Gastrocnemius medialis (tissue), 4 donors: ENCODE measurements at regions not wholly inside any gene's neighbourhood (a gene's known extent, or its start where the extent isn't known, plus 50 kb on each side); places are given as distances from the start of the nearest gene placed in this dataset.

Experiments used
- ATAC-seq, 2 donors: fragments of 150-250 bp; one replicate each; pipeline ENCODE4 v1.9.1; 2016
- DNase-seq, 2 donors: peaks; one replicate each; pipeline ENCODE4 v3.0.0-alpha.2; 2019
- H3K27ac ChIP-seq, 4 donors: fragments of 200-600 bp; sonication (generic); 1 replicate in 1 of 4; 2 replicates in 3 of 4; pipeline ENCODE4 v1.5.1; 2016 to 2018; ENCODE audit warnings: mild to moderate bottlenecking in 2 of 4, moderate library complexity in 1 of 4
- H3K27me3 ChIP-seq, 3 donors: fragments of 200-600 bp; sonication (generic) in 2 of 3; 1 replicate in 1 of 3; 2 replicates in 2 of 3; pipeline versions ENCODE4 v1.5.1 to v1.6.0; 2016 to 2019; ENCODE audit warnings: mild to moderate bottlenecking in 1 of 3, moderate library complexity in 1 of 3
- H3K36me3 ChIP-seq, 2 donors: fragments of 200-600 bp; sonication (generic) in 1 of 2; one replicate each; pipeline ENCODE4 v1.5.1; 2017 to 2018
- H3K4me1 ChIP-seq, 2 donors: fragments of 200-600 bp; sonication (generic) in 1 of 2; one replicate each; pipeline ENCODE4 v1.5.1; 2016 to 2017; ENCODE audit warnings: mild to moderate bottlenecking in 2 of 2
- H3K4me3 ChIP-seq, 4 donors: fragments of 200-600 bp; sonication (generic) in 3 of 4; 1 replicate in 1 of 4; 2 replicates in 3 of 4; pipeline ENCODE4 v1.5.1; 2016 to 2019; ENCODE audit warnings: mild to moderate bottlenecking in 2 of 4
- H3K9me3 ChIP-seq, 3 donors: fragments of 200-600 bp; sonication (generic) in 2 of 3; 1 replicate in 1 of 3; 2 replicates in 2 of 3; pipeline ENCODE4 v1.5.1; 2016 to 2019
- POLR2A ChIP-seq, 2 donors: fragments of 450-650 bp; IDR thresholded peaks; one replicate each; pipeline ENCODE4 v1.6.1; 2017; ENCODE audit warnings: antibody characterized with exemption in 2 of 2, mild to moderate bottlenecking in 2 of 2, moderate library complexity in 2 of 2
- in situ Hi-C, 4 donors: fragments of 200-750 bp; cut with MboI; loops; one replicate each; pipeline versions ENCODE4 v1.15.0 to v1.8.0; 2017; ENCODE audit warnings: low sequenced_read_pairs in 4 of 4
- intact Hi-C: fragments of 100-400 bp; cut with DNase I; formaldehyde crosslinking; loops from one replicate; pipeline ENCODE4 v1.15.1; 2023; ENCODE audit warnings: low total_unique reads
- TF ChIP-seq, protein P1 (sequence below), 5 experiments: fragments of 450-650 bp in 3 of 5; fragments of 200-600 bp in 2 of 5; sonication (generic) in 2 of 5; IDR thresholded peaks in 4 of 5; conservative IDR thresholded peaks in 1 of 5; 1 replicate in 4 of 5; 2 replicates in 1 of 5; pipeline ENCODE4 v1.5.1; 2016 to 2019; ENCODE audit warnings: antibody characterized with exemption in 5 of 5, mild to moderate bottlenecking in 3 of 5, moderate library complexity in 3 of 5

DNA sequence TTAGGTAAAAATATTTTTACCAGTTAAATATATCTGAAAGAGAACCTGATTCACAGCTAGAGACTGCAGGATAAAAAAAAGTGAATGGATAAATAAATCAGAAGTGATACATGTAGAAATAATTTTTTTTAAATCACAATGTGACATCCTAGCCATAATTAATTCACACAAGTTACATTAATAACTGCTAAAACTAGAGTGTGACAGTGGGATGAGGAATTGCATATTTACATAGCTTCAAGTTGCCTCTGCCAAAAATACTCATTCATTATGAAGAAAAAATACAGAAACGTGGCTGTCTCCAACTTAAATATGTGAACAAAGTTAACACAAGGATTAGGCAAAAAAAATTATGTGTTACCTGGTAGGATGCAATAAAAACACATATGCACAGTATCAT, 473.5 kb upstream of the SEMA3A start:
- Histone ChIP-seq H3K4me1 (no peaks in the 10 kb centered on the region), H3K27me3 (no peaks in the 10 kb centered on the region), H3K9me3 (no peaks in the 10 kb centered on the region), H3K4me3 (no peak overlapping the region), H3K27ac (no peak overlapping the region), H3K36me3 (no peaks in the 10 kb centered on the region)
- no peak for TF ChIP-seq POLR2A (IDR thresholded peaks at IDR 0.05)
- TF ChIP-seq, protein P1, sequence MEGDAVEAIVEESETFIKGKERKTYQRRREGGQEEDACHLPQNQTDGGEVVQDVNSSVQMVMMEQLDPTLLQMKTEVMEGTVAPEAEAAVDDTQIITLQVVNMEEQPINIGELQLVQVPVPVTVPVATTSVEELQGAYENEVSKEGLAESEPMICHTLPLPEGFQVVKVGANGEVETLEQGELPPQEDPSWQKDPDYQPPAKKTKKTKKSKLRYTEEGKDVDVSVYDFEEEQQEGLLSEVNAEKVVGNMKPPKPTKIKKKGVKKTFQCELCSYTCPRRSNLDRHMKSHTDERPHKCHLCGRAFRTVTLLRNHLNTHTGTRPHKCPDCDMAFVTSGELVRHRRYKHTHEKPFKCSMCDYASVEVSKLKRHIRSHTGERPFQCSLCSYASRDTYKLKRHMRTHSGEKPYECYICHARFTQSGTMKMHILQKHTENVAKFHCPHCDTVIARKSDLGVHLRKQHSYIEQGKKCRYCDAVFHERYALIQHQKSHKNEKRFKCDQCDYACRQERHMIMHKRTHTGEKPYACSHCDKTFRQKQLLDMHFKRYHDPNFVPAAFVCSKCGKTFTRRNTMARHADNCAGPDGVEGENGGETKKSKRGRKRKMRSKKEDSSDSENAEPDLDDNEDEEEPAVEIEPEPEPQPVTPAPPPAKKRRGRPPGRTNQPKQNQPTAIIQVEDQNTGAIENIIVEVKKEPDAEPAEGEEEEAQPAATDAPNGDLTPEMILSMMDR (IDR thresholded peaks at IDR 0.05 in 4 of 5, conservative IDR thresholded peaks at IDR 0.05 in 1 of 5), result no peak
- in situ Hi-C loops (no loop called here), intact Hi-C loops (no loop called here)
- ATAC-seq (no peak), DNase-seq (no peak)

DNA sequence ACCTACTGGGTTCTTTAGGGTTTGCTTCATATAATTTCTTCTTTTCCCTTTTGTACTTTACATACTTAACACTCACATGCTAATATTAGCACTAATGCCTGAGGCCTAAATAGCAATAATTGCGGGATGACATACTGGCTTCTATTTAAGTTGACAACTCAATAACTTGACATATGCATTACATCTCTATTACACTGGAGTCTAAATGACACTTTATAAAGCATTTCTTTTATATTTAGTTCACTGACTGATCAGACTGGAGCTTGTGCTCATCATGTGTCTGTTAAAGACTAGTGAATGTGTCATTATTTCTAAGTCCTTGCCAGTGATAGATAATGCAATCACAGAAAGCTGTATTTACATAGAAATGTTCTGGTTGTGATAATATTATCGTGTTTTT, 472.1 kb upstream of the SEMA3A start:
- Histone ChIP-seq H3K27ac (no peak overlapping the region), H3K9me3 (no peaks in the 10 kb centered on the region), H3K27me3 (no peaks in the 10 kb centered on the region), H3K4me3 (no peak overlapping the region), H3K4me1 (no peaks in the 10 kb centered on the region), H3K36me3 (no peaks in the 10 kb centered on the region)
- in situ Hi-C loops, result no loop called here
- no peak for ATAC-seq
- DNase-seq, result no peak
- intact Hi-C loops, result no loop called here
- TF ChIP-seq, protein P1 (IDR thresholded peaks at IDR 0.05 in 4 of 5, conservative IDR thresholded peaks at IDR 0.05 in 1 of 5), result no peak
- no peak for TF ChIP-seq POLR2A (IDR thresholded peaks at IDR 0.05)

DNA sequence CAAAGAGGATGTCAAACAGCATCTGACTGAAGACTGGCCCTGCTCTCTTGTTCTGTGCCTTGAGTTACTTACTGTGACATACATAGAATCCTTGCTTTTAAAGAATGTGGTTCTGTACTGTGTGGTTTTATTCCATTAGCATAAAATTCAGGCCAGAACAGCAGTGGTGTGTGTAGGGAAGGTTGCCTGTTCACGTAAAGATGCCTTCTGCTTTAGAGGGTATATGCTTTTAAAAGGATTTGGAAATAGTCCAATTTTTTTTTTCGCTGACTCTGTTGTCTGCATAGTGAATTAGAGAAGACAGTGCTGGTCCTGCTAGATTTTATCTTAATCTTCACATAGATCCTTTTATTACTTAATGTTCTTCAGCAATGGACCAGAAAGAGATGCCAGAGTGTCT, 470.8 kb upstream of the SEMA3A start:
- ATAC-seq (no peak), DNase-seq (no peak)
- Histone ChIP-seq H3K4me3 (no peak overlapping the region), H3K4me1 (no peaks in the 10 kb centered on the region), H3K9me3 (no peaks in the 10 kb centered on the region), H3K36me3 (no peaks in the 10 kb centered on the region), H3K27me3 (no peaks in the 10 kb centered on the region), H3K27ac (no peak overlapping the region)
- in situ Hi-C loops (no loop called here), intact Hi-C loops (no loop called here)
- TF ChIP-seq POLR2A (IDR thresholded peaks at IDR 0.05), result no peak
- TF ChIP-seq, protein P1 (IDR thresholded peaks at IDR 0.05 in 4 of 5, conservative IDR thresholded peaks at IDR 0.05 in 1 of 5), result no peak

DNA sequence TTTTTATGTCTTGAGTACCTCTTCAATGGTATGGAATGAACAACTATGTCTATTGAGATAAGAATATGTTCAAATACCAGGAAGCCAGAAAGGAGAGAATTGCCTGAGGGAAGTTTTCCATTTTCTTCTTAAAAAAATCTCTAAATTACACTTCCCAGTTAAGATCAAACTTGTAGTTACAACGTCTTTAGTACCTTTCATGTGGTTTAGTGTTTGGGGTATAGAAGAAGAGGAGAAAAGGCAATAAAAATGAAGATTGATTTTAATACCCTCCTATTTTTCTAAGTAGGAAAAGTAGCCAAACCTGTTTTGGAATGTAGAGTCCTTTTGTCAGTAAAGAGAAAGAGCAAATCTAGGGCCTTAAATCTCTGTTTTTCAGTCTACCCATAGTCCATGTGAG, 470.0 kb upstream of the SEMA3A start:
- H3K27ac ChIP-seq, result no peak overlapping the region
- ATAC-seq (no peak), DNase-seq (no peak)
- in situ Hi-C loops, result no loop called here
- TF ChIP-seq POLR2A (IDR thresholded peaks at IDR 0.05), result no peak
- TF ChIP-seq, protein P1 (IDR thresholded peaks at IDR 0.05 in 4 of 5, conservative IDR thresholded peaks at IDR 0.05 in 1 of 5), result no peak
- H3K27me3 ChIP-seq, result no peaks in the 10 kb centered on the region
- no peaks in the 10 kb centered on the region for H3K36me3 ChIP-seq
- H3K4me1 ChIP-seq, result no peaks in the 10 kb centered on the region
- H3K4me3 ChIP-seq, result no peak overlapping the region
- no peaks in the 10 kb centered on the region for H3K9me3 ChIP-seq
- intact Hi-C loops, result no loop called here

DNA sequence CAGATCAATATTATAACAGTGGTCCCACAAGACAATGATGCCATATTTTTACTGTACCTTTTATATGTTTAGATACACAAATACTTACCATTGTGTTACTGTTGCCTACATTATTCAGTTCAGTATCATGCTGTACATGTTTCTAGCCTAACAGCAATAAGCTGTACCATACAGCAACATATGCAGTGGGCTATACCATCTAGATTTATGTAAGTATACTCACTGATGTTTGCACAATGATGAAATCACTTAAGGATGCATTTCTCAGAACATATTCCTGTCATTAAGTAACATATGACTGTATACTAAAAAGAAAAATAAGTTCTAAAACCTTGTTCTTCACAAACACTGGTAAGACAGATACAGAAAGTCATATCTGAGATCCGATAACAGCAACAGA, 468.6 kb upstream of the SEMA3A start:
- no peak overlapping the region for H3K27ac ChIP-seq
- no peak for ATAC-seq

More for the DNA sequence above, 468.6 kb upstream of the SEMA3A start:
- no peaks in the 10 kb centered on the region for H3K4me1 ChIP-seq
- TF ChIP-seq POLR2A (IDR thresholded peaks at IDR 0.05), result no peak
- TF ChIP-seq, protein P1 (IDR thresholded peaks at IDR 0.05 in 4 of 5, conservative IDR thresholded peaks at IDR 0.05 in 1 of 5), result no peak
- intact Hi-C loops (no loop called here), in situ Hi-C loops (no loop called here)
- H3K27me3 ChIP-seq, result no peaks in the 10 kb centered on the region
- DNase-seq, result no peak
- no peaks in the 10 kb centered on the region for H3K36me3 ChIP-seq
- no peak overlapping the region for H3K4me3 ChIP-seq
- H3K9me3 ChIP-seq, result no peaks in the 10 kb centered on the region
